Kidney capillary endothelial cell (primary cell): ENCODE measurements at regions not wholly inside any gene's neighbourhood (a gene's known extent, or its start where the extent isn't known, plus 50 kb on each side); places are given as distances from the start of the nearest gene placed in this dataset.
"Not testable (repeated sequence)": the region's sequence is repeated elsewhere in the genome, so short reads cannot be mapped to it uniquely, and the experiment has no call there.

Experiments
- DNase-seq: peaks from one replicate; pipeline ENCODE4 v3.0.0-alpha.2; 2018; ENCODE audit warnings: low spot score

DNA sequence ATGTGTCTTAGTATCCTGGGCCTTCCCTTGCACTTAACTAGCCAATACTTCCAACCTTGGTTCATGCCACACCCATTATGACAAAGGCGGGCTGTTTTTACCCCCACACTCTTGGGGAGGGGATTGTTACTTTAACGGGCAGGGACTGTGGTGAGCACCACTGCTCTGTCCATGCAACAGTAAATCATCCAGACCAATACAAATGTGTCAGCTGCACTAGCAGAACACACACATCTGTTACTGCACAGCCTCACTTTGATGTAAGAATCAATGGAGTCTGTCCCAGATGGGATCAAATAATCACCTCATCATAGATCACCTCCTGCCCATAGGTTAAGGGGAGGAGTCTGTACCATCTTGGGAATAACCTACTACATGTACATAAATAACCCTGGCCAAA, 58.1 kb downstream of the NPAP1 start:
- DNase-seq = no peak

- DNase-seq = no peak
Observed at GRCh38 chr15:24734396-24734795, 58.8 kb downstream of the NPAP1 start.

DNA sequence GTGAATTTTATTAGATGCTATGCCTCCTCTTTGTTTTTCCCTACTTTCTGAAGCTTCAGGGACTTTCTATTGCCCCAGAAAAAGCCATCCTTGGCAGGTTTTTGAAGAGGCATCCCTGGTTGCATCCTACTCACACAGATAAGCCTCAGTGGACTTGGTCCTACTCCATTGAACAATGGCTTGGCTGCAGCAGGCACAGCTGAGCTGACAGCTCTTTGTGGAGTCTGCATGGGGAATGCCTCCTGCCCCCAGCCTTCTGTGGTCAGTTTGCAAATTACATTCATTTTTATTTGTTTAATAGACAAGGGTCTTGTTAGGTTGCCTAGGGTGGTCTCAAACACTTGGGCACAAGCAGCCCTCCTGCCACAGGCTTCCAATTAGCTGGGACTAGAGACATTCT, 69.7 kb downstream of the NPAP1 start:
- DNase-seq = no peak

DNA sequence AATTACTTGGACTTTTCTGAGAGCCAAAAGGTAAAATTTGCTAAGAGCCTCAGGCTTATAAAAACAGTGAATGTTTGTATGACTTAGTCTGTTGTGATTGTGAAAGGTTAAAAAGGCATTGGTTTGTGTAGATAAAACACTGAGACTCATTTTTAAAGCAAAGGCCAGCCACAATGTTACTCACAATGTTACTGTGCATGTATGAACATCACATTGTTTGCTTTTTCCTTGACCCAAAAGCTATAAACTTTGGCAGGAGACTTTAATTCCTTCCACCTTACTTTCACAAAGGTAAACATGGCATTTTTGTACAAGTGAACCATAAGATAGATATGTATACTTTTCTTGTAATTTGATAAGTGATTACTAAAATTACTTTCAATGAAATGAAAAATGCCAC, 70.5 kb downstream of the NPAP1 start:
- no peak for DNase-seq

DNA sequence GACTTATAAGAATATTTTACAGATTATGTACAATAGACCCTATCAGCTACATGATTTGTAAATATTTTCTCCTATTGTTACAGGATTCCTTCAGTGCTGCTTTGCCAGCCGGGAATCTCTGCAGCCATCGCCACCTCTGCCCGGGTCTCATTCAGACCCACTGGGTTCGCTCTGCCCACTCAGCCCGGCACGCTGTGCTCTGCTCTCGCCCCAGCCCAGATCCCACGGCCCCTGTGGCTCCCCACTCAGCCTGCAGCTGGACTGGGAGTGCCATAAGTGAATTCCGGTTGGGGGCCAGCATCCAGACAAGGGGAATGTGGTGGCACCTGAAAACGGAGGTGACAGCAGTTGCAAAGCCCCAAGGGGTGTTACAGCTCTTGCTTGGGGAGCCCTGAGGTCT, 71.8 kb downstream of the NPAP1 start:
- DNase-seq = no peak

GRCh38 chr15:24748812-24749439, 73.4 kb downstream of the NPAP1 start:
- DNase-seq = no peak

DNA sequence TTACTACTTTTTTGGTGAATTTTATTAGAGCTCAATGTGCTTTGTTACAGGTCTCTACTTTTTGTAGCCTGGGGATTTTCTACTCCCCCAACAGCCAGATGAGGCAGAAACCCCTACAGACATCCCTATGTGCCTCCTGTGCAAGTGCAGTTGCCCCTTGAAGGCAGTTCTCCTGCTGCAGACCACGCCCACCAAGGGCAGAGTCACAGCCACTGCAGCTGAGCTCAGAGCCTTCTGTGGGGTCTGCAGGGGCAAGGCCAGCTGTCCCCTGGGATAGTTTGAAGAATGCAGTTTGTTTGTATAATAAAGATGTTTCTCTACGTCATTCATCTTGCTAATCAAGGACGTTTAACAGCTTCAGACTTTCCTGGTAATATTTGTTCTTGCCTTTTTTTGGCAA, 76.8 kb downstream of the NPAP1 start:
- no peak for DNase-seq

GRCh38 chr15:24756101-24756500, 80.5 kb downstream of the NPAP1 start:
- DNase-seq = no peak

DNA sequence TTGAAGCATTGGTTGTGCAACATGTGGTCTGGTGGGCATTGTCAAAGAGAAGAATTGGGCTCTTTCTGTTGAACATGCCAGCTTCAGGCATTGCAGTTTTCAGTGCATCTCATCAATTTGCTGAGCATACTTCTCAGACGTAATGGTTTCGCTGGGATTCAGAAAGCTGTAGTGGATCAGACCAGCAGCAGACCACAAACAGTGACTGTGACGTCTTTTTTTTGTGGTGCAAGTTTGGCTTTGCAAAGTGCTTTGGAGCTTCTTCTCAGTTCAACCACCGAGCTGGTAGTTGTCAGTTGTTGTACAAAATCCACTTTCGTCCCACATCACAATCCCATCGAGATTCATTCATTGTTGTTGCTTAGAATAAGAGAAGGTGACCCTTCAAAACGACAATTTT, 84.5 kb downstream of the NPAP1 start:
- DNase-seq = no peak

DNA sequence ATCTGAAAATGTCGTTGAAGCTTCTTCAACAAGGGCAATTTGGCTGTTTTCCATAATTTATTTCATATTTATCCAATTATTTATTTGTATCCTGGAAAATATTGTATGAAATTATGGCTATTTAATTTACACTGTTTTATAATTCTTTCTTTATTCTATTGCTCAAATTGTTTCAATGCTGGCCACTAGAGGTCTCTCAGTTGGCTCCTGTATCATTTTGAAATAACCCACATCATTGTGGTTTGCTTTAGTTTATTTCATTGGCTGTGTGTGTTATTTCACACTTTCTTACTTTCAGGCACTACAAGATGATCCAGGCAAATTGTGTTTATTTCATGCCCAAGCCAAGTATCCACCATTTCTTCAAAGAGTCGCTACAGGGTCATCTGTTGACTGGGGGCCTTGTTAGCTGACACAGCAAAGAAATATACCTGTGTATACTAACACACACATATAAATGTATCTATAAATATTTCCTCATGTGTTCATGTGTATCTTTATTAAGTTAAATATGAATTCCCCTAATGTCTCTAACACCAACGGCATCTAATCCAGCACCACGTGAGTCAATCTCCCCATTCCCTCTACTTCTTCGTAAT, 86.2 kb downstream of the NPAP1 start:
- no peak for DNase-seq

GRCh38 chr15:24763891-24764290, 88.3 kb downstream of the NPAP1 start:
- DNase-seq = no peak

GRCh38 chr15:24764375-24765171, 89.0 kb downstream of the NPAP1 start:
- DNase-seq = no peak

DNA sequence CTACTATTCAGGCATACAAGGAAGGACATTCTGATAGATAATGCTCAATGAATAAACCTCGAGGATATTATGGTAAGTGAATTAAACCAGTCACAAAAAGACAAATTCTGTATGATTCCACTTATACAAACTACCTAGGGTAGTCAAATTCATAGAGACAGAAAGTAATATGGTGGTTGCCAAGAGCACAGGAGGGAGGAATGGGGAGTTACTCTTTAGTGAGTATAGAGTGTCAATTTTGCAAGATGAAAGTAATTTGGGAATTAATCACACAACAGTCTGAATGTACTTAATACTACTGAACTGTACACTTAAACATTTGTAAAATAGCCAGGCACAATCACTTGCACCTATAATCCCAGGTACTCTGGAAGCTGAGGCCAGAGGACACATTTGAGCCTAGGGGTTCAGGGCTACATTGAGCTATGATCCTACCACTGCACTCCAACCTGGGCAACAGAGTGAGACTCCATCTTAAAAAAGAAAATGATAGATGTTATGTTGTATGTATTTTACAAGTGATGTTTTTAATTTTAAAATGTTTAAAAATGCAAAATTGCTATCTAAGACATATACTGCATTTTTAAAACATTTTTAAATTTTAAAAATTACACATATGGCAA, 91.0 kb downstream of the NPAP1 start:
- no peak for DNase-seq

GRCh38 chr15:24772266-24772665, 96.7 kb downstream of the NPAP1 start:
- DNase-seq = no peak

GRCh38 chr15:24772686-24773373, 97.3 kb downstream of the NPAP1 start:
- peak; percentile 51 for DNase-seq

DNA sequence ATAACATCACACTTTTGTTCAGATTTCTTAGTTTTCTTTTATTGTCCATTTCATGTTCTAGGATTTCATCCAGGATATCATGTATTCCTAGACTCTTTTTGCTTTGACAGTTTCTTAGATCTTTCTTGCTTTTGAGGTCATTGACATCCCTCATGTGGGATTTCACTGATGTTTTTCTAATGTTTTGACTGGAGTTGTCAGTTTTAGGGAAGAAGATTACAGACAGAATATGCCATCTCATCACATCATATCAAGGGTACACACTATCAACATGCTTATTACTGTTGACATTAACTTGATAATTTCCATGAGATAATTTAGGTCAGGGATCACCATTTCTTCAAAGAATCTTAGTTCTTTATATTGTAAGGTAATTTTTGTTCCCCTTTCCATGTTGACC, 101.7 kb downstream of the NPAP1 start:
- DNase-seq = no peak

DNA sequence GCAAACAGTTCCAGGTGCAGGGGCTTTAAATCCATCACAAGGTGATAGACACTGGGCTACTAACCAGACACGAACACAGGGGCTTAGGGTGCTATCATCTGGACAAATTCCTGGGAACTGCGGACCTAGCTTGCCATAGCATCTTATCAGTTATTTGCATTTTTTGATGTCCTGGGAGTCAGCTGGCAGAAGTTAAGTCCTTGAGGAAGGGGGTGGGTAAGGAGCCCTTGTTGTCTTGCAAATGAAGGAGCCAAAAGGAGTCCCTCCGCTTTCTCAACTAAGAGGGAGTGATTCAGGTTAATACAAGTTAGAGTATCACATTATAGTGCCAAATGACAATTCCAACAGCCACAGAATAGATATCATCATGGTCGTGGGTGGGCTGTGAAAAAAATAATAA, 108.9 kb downstream of the NPAP1 start:
- DNase-seq = no peak

DNA sequence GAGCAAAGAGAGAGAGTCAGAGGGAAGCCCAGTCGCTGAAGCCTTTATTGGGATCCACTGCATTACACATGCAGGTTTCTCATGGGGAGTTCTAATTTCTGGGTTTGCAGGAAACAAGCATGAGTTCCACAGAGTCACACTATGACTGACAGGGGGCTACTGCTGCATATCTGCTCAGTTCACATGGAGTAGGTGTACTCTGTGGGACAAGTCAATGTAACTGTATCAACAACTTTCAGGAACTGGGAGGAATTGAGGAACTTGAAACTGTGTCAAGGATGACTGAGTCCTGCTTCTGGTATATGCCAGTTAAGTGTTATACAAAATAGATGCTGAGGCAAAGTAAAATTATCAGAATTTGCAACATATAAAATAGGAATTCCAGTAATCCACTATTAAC, 110.8 kb downstream of the NPAP1 start:
- DNase-seq = no peak

DNA sequence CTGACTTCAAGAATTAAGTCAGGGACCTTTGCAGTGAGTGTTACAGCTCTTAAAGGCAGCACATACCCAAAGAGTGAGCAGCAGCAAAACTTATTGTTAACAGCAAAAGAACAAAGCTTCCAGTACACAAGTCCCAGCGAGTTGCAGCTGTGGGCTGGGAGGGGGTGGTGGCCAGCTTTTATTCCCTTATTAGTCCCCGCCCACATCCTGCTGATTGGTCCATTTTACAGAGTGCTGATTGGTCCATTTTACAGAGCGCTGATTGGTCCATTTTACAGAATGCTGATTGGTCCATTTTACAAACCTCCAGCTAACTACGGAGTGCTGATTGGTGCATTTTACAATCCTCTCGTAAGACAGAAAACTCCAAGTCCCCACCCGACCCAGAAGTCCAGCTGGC, 127.0 kb downstream of the NPAP1 start:
- DNase-seq = not testable (repeated sequence)

- DNase-seq = no peak
Observed at GRCh38 chr15:24819680-24820079, 135.1 kb upstream of the SNRPN start.

GRCh38 chr15:24823473-24823872, 131.3 kb upstream of the SNRPN start:
- no peak for DNase-seq

GRCh38 chr15:24832282-24832681, 122.5 kb upstream of the SNRPN start:
- DNase-seq = no peak
